HG02588 (cell line): ENCODE measurements at regions not wholly inside any gene's neighbourhood (a gene's known extent, or its start where the extent isn't known, plus 50 kb on each side); places are given as distances from the start of the nearest gene placed in this dataset.

Experiments used
- ATAC-seq: cut with Tn5 transposase; IDR thresholded peaks from one replicate; pipeline ENCODE4 v1.9.1; 2021; ENCODE audit warnings: mild to moderate bottlenecking, moderate library complexity; ENCODE audit not compliant: unreplicated experiment

DNA sequence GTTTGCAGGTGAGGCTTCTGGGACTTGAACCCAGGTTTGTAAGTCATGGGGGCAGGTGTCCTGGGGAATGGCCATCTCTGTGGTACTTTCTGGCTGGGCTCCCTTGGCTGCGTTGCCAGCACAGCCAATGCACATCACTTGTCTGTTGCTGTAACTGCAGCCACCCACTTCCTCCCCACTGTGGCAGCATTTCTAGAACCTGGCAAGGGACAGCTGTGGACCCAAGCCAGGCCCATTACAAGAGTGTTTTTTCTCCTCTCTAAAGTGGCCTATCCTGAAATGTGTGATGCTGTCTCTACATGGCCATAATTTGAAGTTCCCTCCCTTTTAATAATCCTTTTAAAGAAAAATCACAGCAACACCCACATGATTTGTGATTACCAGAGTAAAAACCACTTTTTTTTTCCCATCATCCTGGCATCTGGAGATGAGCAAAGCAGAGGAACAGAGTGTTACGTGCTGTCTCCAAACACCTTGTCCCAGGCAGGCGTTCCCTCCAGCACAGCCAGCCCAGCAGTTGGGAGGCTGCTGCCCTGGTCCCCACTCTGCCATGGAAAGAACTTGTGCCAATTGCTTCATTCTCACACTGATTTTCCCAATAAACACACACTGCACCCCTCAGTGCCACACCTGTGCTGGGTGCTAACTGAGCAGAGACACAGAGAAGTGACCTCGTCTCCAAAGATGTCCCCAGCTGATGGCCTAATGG lies 360.6 kb upstream of the USP24 start:
- ATAC-seq: no peak

GRCh38 chr1:55574691-55575225 lies 359.6 kb upstream of the USP24 start:
- ATAC-seq: no peak

DNA sequence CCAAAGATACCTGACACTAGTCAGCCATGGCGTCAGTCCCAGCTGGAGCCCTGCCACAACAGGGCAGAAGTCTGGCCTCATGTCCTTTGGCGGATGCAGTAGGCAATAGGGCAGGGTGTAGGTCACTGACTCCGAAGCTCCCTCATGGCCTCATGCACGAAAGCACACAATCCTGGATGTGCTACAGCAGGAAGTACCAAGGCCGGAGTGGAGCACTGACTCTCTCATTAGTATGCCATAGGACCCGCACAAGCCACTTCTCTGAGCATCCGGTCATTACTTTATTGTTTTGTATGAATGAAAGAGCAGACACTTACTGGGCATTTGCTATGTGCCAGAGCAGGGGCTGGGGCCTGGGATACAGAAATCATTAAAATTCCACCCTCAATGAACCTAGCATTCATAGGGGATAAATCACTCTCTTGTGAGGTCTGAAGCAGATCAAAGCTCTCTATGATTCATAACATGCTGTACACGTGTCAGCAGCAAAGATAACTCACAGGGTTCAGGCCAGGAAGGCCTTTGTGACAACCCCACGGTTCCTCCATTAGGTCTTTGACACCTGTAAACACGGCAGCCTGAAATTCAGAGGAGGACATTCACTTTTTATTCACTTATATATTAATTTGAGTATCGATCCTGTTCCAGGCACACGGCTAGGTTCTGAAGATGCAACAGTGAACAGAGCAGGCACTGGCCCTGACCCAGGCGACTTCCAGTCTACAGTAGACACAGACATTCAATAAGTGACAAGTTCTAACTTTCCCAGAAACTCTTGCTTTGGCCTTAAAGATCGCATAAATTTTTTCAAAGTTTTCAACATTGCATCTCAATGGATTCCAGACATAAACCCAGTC lies 357.9 kb upstream of the USP24 start:
- no peak for ATAC-seq

- no peak for ATAC-seq
These were observed 356.6 kb upstream of the USP24 start for GRCh38 chr1:55571767-55572166.

- ATAC-seq: no peak
These were observed 354.3 kb upstream of the USP24 start for GRCh38 chr1:55569417-55569816.

GRCh38 chr1:55568732-55569131 lies 353.6 kb upstream of the USP24 start:
- ATAC-seq: no peak

GRCh38 chr1:55560266-55560665 lies 345.1 kb upstream of the USP24 start:
- no peak for ATAC-seq

DNA sequence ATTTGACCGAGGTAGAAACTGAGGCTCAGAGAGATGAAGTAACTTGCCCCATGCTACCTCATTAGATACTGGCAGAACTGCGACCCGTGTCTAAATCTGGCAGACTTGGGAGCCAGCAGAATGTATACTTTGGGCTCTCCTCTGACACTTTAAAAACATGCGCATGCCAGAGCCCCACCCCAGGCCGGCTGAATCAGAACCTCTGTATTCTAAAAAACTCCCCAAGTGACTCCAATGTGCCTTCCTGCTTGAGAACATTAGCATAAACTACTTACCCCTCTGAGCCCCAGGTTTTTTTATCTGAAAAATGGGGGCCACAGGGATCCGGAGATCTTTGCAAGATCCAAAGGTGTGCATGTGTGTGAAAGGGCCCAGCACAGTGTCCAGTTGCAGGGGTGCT lies 344.7 kb upstream of the USP24 start:
- no peak for ATAC-seq

GRCh38 chr1:55559161-55559611 lies 344.0 kb upstream of the USP24 start:
- ATAC-seq: no peak

GRCh38 chr1:55558515-55558914 lies 343.4 kb upstream of the USP24 start:
- no peak for ATAC-seq

DNA sequence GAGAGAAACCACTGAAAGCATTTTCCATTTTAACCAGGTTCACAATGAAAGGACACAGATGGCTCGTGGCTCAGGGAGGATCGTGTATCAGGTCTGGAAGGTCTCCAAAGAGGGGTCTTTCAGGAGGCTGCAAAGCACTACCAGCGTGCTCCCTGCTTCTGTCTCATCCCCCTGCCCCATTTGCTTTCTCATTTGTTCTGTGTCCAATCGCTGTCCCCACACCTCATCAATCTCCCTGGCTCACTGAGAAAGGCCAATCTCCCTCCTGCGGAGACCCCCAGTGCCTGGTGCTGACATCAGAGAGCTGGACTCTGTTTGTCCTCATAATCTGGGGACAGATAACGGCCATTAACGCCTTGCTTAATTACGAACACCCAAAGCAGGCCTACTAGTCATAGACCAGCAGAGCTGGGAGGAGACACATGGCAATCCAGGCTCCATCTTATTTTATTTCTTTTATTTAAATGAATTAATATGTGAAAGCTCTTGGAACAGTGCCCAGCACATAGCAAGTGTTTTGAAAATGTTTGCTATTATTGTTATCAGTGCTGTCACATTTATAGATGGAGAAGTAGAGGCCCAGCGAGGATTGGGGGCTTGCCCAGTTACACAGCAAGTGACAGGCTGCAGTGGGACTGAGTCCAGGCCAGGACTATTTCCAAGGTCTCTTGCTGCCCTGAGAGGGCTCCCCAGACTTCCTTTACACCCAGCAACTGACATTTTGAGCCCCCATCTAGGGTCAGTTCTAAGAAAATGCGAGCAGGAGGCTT lies 341.0 kb upstream of the USP24 start:
- ATAC-seq: no peak

GRCh38 chr1:55554611-55555010 lies 339.4 kb upstream of the USP24 start:
- no peak for ATAC-seq

GRCh38 chr1:55552636-55553035 lies 337.5 kb upstream of the USP24 start:
- no peak for ATAC-seq

DNA sequence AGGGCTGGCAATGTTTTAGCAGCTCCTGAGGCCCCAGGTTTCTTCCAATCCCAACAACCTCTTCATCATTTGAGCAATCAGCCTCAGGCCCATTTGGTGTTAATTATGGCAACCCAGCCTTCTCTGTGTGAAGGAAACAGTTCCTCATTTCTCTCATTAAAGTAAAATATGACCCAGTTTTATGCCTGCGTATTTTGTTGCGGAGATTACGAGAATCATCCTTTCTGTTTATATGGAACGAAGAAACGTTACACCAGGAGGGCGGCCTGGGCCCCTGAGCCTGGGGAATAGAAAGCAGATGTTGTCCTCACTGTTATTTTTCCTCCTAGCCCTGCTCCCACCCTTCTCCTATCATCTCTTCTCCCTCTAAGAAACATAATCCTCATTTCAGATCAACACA lies 332.2 kb upstream of the USP24 start:
- ATAC-seq: no peak

GRCh38 chr1:55546553-55546952 lies 331.4 kb upstream of the USP24 start:
- no peak for ATAC-seq

DNA sequence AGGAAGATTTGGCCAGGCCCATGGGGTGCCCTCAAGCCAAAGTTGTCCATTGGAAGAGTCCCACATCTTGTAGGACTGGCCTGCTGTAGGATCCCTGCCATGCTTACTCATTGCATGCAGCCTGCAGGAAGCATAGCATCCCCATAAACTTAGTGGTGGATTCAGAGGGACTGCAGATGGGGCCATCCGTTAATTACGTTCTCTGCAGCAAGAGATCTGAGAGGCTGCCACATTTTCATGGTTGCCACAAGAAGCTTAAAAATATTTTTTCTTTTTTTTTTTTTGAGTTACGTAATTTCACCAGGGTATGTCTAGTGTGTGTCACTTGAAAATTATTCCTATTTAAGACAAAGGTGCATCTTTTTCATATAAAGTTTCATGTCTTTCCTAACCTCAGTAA lies 329.7 kb upstream of the USP24 start:
- no peak for ATAC-seq

GRCh38 chr1:55542901-55543504 lies 327.8 kb upstream of the USP24 start:
- no peak for ATAC-seq

DNA sequence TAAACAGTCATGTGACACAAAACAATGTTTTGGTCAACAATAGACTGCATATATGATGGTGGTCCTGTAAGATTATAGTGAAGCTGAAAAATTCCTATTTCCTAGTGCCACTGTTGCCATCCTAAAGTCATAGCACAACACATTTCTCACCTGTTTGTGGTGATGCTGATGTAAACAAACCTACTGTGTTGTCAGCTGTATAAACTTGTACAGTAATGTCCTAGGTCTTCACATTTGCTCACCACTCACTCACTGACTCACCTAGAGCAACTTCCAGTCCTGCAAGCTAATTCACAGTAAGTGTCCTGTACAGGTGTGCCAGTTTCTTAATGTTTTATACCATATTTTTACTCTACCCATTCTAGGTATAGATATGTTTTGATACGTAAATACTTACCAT lies 326.1 kb upstream of the USP24 start:
- no peak for ATAC-seq

DNA sequence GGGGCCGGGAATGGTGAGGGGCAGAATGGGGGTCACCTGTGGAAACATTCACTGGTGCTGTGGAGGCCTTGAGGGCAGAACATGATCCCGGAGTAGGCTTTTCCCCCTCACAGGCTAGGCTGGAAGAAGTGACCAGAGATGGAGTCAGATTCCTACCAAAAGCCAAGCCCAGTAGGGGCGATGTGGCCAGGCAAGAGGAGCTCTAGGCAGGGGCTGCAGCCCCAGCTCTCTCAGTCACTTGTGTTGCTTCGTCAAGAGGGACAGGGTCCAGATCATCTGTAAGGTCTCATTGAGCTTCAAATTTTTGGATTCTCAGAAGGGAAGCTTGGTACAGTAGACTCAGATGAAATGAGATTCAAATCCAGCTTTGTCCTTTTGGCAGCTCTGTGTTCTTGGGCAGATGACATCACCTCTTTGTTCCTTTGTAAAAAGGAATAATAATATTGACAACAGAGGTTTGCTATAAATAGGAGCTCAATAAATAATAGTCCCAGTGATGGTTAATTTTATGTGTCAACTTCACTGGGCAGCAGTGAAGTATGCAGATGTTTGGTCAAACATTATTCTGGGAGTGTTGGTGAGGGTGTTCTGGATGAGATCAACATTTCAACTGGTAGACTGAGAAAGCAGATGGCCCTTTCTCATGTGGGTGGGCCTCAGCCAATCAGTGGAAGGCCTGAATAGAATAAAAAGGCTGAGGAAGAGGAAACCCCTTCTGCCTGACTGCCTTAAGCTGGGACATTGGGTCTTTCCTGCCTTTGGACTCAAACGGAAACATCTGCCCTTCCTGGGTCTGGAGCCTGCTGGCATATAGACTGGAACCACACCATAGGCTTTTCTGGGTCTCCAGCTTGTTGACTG lies 324.7 kb upstream of the USP24 start:
- ATAC-seq: no peak

DNA sequence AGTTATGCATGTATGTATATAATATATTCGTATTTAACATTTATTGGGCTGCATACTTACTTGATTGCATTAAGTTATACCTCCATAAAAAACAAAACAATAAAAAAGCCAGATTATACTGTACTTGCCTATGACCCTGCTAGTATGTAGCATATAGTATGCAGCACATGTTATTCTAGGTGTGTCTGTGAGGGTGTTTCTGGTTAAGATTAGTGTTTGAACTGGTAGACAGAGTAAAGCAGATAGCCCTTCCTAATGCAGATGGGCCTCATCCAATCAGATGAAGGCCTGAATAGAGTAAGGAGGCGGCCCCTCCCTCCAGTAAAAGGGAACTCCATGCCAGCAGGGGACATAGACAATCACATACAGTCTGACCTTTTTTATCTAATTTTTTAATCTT lies 323.3 kb upstream of the USP24 start:
- ATAC-seq: no peak
